ENCODE measurements at regions not wholly inside any gene's neighbourhood (a gene's known extent, or its start where the extent isn't known, plus 50 kb on each side); places are given as distances from the start of the nearest gene placed in this dataset.

DNA sequence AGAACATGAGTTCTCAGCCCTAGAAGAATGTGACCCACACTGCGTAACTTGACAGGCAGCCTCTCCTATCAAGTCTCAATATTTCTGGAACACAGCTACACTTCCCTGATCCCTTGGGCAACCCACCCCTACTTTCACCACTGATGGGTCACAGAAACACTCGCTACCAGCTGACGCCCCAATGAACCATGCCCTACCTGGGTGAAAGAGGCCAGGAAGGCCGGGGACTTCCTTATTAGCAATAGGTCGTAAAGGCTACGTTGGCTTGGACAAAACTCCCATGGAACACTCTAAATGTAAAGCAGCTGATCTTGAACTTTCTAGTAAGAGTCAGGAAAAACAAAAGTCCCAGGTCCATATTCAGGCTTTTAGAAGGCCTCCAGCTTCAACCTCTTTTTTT is 202.3 kb upstream of the KCTD7 start:
- H3K36me3 Mint-ChIP-seq (ENCODE audit: low read depth, unreplicated experiment) = peaks cover 22% of the 10 kb centered on the region
- Histone ChIP-seq H3K9ac (ENCODE audit: low read length) (no peak overlapping the region), H3K4me1 (ENCODE audit: insufficient read depth, low read length) (peaks cover 4% of the 10 kb centered on the region), H3K4me3 (ENCODE audit: insufficient read depth, low read depth, low read length) (no peak overlapping the region), H3K27ac (ENCODE audit: low read depth, low read length) (no peak overlapping the region), H3K27me3 (ENCODE audit: insufficient read depth, low read length) (no peaks in the 10 kb centered on the region), H3K4me2 (ENCODE audit: low read length) (no peak overlapping the region), H4K20me1 (ENCODE audit: insufficient read depth, low read length) (no peaks in the 10 kb centered on the region), H3K9me3 (ENCODE audit: insufficient read depth, low read depth, low read length) (no peaks in the 10 kb centered on the region), H3K79me2 (ENCODE audit: insufficient read depth, low read length) (no peaks in the 10 kb centered on the region), H3K36me3 (ENCODE audit: insufficient read depth, low read length) (no peaks in the 10 kb centered on the region), H2AFZ (ENCODE audit: low read depth, low read length) (no peak overlapping the region)
- FAIRE-seq (no peak), DNase-seq (ENCODE audit: low read depth) (no peak)
- no peak overlapping the region for H3K27ac Mint-ChIP-seq (ENCODE audit: unreplicated experiment)
- H3K4me3 Mint-ChIP-seq (ENCODE audit: unreplicated experiment) = no peak overlapping the region
- TF ChIP-seq, protein P1, sequence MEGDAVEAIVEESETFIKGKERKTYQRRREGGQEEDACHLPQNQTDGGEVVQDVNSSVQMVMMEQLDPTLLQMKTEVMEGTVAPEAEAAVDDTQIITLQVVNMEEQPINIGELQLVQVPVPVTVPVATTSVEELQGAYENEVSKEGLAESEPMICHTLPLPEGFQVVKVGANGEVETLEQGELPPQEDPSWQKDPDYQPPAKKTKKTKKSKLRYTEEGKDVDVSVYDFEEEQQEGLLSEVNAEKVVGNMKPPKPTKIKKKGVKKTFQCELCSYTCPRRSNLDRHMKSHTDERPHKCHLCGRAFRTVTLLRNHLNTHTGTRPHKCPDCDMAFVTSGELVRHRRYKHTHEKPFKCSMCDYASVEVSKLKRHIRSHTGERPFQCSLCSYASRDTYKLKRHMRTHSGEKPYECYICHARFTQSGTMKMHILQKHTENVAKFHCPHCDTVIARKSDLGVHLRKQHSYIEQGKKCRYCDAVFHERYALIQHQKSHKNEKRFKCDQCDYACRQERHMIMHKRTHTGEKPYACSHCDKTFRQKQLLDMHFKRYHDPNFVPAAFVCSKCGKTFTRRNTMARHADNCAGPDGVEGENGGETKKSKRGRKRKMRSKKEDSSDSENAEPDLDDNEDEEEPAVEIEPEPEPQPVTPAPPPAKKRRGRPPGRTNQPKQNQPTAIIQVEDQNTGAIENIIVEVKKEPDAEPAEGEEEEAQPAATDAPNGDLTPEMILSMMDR (IDR thresholded peaks at IDR 0.05; ENCODE audit: insufficient read depth, low read depth, low read length) = no peak
- no peak for TF ChIP-seq EZH2 (IDR thresholded peaks at IDR 0.05; ENCODE audit: insufficient read depth, low read length)
- H3K9me3 Mint-ChIP-seq (ENCODE audit: unreplicated experiment) = no peaks in the 10 kb centered on the region
- H3K27me3 Mint-ChIP-seq (ENCODE audit: low read depth, unreplicated experiment) = no peaks in the 10 kb centered on the region
- peaks cover 18% of the 10 kb centered on the region for H3K4me1 Mint-ChIP-seq (ENCODE audit: low read depth, unreplicated experiment)

DNA sequence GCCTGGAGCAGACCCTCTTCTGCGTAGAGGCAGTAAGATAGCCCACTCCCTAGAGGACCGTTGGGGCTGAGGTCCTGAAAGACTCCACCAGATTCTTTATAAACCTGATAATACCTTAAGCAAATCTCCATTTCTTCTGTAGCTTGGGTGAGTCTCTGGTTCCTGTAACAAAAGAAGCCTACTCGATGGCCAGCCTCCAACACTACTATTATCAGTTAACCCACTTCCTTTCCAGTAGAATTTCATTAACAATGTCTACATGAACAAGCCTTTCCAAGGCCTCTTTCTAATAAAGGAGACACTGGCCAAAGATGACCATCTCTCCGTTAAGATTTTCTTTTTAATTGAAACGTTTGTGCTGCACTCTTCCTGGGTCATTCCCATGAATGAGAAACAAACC is 201.7 kb upstream of the KCTD7 start:
- Histone ChIP-seq H2AFZ (ENCODE audit: low read depth, low read length) (no peak overlapping the region), H3K9ac (ENCODE audit: low read length) (no peak overlapping the region), H3K27ac (ENCODE audit: low read depth, low read length) (no peak overlapping the region), H3K9me3 (ENCODE audit: insufficient read depth, low read depth, low read length) (no peaks in the 10 kb centered on the region), H4K20me1 (ENCODE audit: insufficient read depth, low read length) (no peaks in the 10 kb centered on the region), H3K4me3 (ENCODE audit: insufficient read depth, low read depth, low read length) (no peak overlapping the region), H3K4me1 (ENCODE audit: insufficient read depth, low read length) (peaks cover 4% of the 10 kb centered on the region), H3K79me2 (ENCODE audit: insufficient read depth, low read length) (no peaks in the 10 kb centered on the region), H3K27me3 (ENCODE audit: insufficient read depth, low read length) (no peaks in the 10 kb centered on the region), H3K36me3 (ENCODE audit: insufficient read depth, low read length) (no peaks in the 10 kb centered on the region), H3K4me2 (ENCODE audit: low read length) (no peak overlapping the region)
- Mint-ChIP-seq H3K27me3 (ENCODE audit: low read depth, unreplicated experiment) (no peaks in the 10 kb centered on the region), H3K4me1 (ENCODE audit: low read depth, unreplicated experiment) (peaks cover 18% of the 10 kb centered on the region), H3K4me3 (ENCODE audit: unreplicated experiment) (no peak overlapping the region), H3K27ac (ENCODE audit: unreplicated experiment) (no peak overlapping the region), H3K9me3 (ENCODE audit: unreplicated experiment) (no peaks in the 10 kb centered on the region), H3K36me3 (ENCODE audit: low read depth, unreplicated experiment) (peaks cover 22% of the 10 kb centered on the region)
- DNase-seq (ENCODE audit: low read depth) (peak; percentile 10), FAIRE-seq (no peak)
- no peak for TF ChIP-seq EZH2 (IDR thresholded peaks at IDR 0.05; ENCODE audit: insufficient read depth, low read length)

DNA sequence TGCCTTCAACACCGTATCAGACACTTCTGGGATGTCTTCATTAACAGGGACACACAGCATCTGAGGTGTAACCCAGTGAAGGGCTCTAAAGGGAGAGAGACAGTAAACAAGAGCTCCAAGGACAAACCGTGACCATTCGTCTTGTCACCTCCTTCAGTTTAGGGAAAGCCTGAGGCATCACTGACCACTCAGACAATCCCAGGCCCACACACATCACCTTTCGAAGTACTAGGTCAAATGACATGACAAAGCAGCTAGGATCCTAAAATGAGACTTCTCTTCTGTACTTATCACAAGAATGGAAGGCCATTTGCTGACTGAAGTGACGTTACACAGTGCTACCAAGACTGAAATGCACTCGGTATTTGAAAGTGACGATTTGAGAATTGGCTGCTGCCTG is 200.7 kb upstream of the KCTD7 start:
- no peak overlapping the region for H3K4me3 Mint-ChIP-seq (ENCODE audit: unreplicated experiment)
- H3K4me1 Mint-ChIP-seq (ENCODE audit: low read depth, unreplicated experiment) = peaks cover 18% of the 10 kb centered on the region
- no peaks in the 10 kb centered on the region for H3K27me3 ChIP-seq (ENCODE audit: insufficient read depth, low read length)
- H4K20me1 ChIP-seq (ENCODE audit: insufficient read depth, low read length) = no peaks in the 10 kb centered on the region
- no peaks in the 10 kb centered on the region for H3K9me3 Mint-ChIP-seq (ENCODE audit: unreplicated experiment)
- no peaks in the 10 kb centered on the region for H3K79me2 ChIP-seq (ENCODE audit: insufficient read depth, low read length)
- H3K4me1 ChIP-seq (ENCODE audit: insufficient read depth, low read length) = peaks cover 4% of the 10 kb centered on the region
- no peak overlapping the region for H2AFZ ChIP-seq (ENCODE audit: low read depth, low read length)
- H3K4me2 ChIP-seq (ENCODE audit: low read length) = no peak overlapping the region
- TF ChIP-seq EZH2 (IDR thresholded peaks at IDR 0.05; ENCODE audit: insufficient read depth, low read length) = no peak
- TF ChIP-seq, protein P1 (IDR thresholded peaks at IDR 0.05; ENCODE audit: insufficient read depth, low read depth, low read length) = no peak
- FAIRE-seq (no peak), DNase-seq (ENCODE audit: low read depth) (no peak)
- H3K36me3 Mint-ChIP-seq (ENCODE audit: low read depth, unreplicated experiment) = peaks cover 22% of the 10 kb centered on the region
- H3K9me3 ChIP-seq (ENCODE audit: insufficient read depth, low read depth, low read length) = no peaks in the 10 kb centered on the region
- no peak overlapping the region for H3K27ac Mint-ChIP-seq (ENCODE audit: unreplicated experiment)
- H3K4me3 ChIP-seq (ENCODE audit: insufficient read depth, low read depth, low read length) = no peak overlapping the region
- no peaks in the 10 kb centered on the region for H3K36me3 ChIP-seq (ENCODE audit: insufficient read depth, low read length)
- no peaks in the 10 kb centered on the region for H3K27me3 Mint-ChIP-seq (ENCODE audit: low read depth, unreplicated experiment)
- no peak overlapping the region for H3K9ac ChIP-seq (ENCODE audit: low read length)
- H3K27ac ChIP-seq (ENCODE audit: low read depth, low read length) = no peak overlapping the region
